ENCODE measurements at regions not wholly inside any gene's neighbourhood (a gene's known extent, or its start where the extent isn't known, plus 50 kb on each side); places are given as distances from the start of the nearest gene placed in this dataset.
A peak's percentile ranks its signal among the peaks of the same experiment; 100 is the strongest.

DNA sequence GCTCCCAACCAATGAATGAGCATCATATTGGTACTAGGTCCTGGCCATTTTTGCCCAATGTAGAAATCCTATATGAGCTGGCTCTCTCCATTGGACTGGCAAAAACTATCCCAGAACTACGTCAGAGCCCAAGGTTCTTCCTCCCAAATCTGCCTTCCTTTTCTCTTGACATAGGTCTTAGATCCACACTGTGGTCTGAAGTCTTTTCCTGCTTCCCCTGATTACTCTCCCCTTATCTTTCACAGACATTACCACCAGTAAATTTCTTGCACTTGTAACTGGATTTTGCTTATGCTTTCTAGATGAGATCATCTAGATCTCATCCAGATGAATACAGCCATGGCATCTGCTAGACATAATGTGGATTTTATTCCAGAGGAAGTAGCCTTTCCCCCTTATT lies 141.2 kb upstream of the GADL1 start:
- TF ChIP-seq GATA2 (IDR thresholded peaks at IDR 0.05; ENCODE audit: low read depth, low read length), result no peak
- 0 out of 2 replicates have a peak, but pooled peaks have one; percentile 8 for TF ChIP-seq GATA3 (IDR thresholded peaks at IDR 0.05; ENCODE audit: low read depth, low read length)

Data from SH-SY5Y (cell line).